K562 (cell line): ENCODE measurements at regions not wholly inside any gene's neighbourhood (a gene's known extent, or its start where the extent isn't known, plus 50 kb on each side); places are given as distances from the start of the nearest gene placed in this dataset.

Source experiments
- ATAC-seq: fragments of 200-7000 bp; cut with Tn5 transposase; 3 replicates; pipeline ENCODE4 v1.9.1; 2020; ENCODE audit warnings: moderate library complexity
- BruUV-seq: library from RNA; stranded (reverse); fragments of 400-500 nt; replicated peaks from 2 replicates; lab custom pipeline; 2021; lab: Mats Ljungman, UMichigan
- CTCF ChIA-PET: fragments of 300-600 bp; formaldehyde crosslinking; extraction: SDS; loops from one replicate; lab custom pipeline; 2021; ENCODE audit warnings: low intra/inter-chr PET ratio; lab: Yijun Ruan, JAX
- POLR2A ChIA-PET: fragments of 300-600, 350-650 bp; sonication (Branson Sonifier 250); formaldehyde crosslinking; extraction: SDS; loops from one replicate; lab custom pipeline; 2021; ENCODE audit warnings: antibody characterized with exemption, inconsistent platforms; lab: Yijun Ruan, JAX
- DNase-seq, 4 experiments: peaks; one replicate each; pipeline versions ENCODE4 v3.0.0 to v3.0.0-alpha.2; 2011 to 2018; ENCODE audit warnings: low spot score in 3 of 4, mixed read lengths in 3 of 4; ENCODE audit errors: extremely low read depth in 1 of 4
- FAIRE-seq: peaks from 2 replicates; lab custom pipeline; 2011; peaks lifted over from hg19 to GRCh38; lab: Jason Lieb, UNC
- H2AFZ ChIP-seq: 2 replicates; pipeline ENCODE4 v1.6.0; 2011; ENCODE audit warnings: low read depth, low read length, control low read depth, inconsistent platforms
- H3K27ac ChIP-seq: fragments of 200-600 bp; 3 replicates; pipeline ENCODE4 v1.8.0; 2011; ENCODE audit warnings: low read depth, mild to moderate bottlenecking, control low read depth, inconsistent platforms, low read length, moderate library complexity, mixed read lengths; ENCODE audit errors: extremely low read depth
- H3K27me3 ChIP-seq, 2 experiments: fragments of 300-600 bp in 1 of 2; 2 replicates in 1 of 2; 3 replicates in 1 of 2; pipeline versions ENCODE4 v1.6.0 to v1.8.0; 2011; ENCODE audit warnings: inconsistent platforms in 2 of 2, low read length in 2 of 2, mild to moderate bottlenecking in 1 of 2, mixed read lengths in 1 of 2, moderate library complexity in 1 of 2; ENCODE audit not compliant: control insufficient read depth in 2 of 2, insufficient read depth in 2 of 2
- H3K36me3 ChIP-seq: fragments of 300-600 bp; 3 replicates; pipeline ENCODE4 v1.8.0; 2011; ENCODE audit warnings: mild to moderate bottlenecking, low read length, inconsistent platforms; ENCODE audit not compliant: control insufficient read depth, insufficient read depth
- H3K4me1 ChIP-seq, 2 experiments: fragments of 200-600 bp in 1 of 2; replicated peaks in 1 of 2; 2 replicates in 1 of 2; 3 replicates in 1 of 2; pipeline versions ENCODE4 v1.5.1 to v1.8.0; 2011; ENCODE audit warnings: inconsistent platforms in 2 of 2, low read length in 2 of 2, mild to moderate bottlenecking in 1 of 2, mixed read lengths in 1 of 2, moderate library complexity in 1 of 2; ENCODE audit not compliant: control insufficient read depth in 2 of 2, insufficient read depth in 2 of 2
- H3K4me2 ChIP-seq: 2 replicates; pipeline ENCODE4 v1.6.1; 2011; ENCODE audit warnings: low read length, control low read depth, inconsistent platforms, mixed read lengths; ENCODE audit not compliant: insufficient read depth
- H3K4me3 ChIP-seq: fragments of 200-600 bp; sonication (generic), shearing (Covaris generic); 2 replicates; pipeline ENCODE4 v1.5.1; 2016; ENCODE audit warnings: control low read depth, inconsistent platforms
- H3K79me2 ChIP-seq: fragments of 200-600 bp; 3 replicates; pipeline ENCODE4 v1.8.0; 2011; ENCODE audit warnings: low read length, inconsistent platforms; ENCODE audit not compliant: control insufficient read depth, insufficient read depth
- H3K9ac ChIP-seq, 2 experiments: 2 replicates each; pipeline versions ENCODE4 v1.6.0 to v1.6.1; 2011; ENCODE audit warnings: low read depth in 2 of 2, low read length in 2 of 2, control low read depth in 1 of 2, inconsistent platforms in 1 of 2, mild to moderate bottlenecking in 1 of 2, mixed read lengths in 1 of 2; ENCODE audit not compliant: insufficient read depth in 1 of 2
- H3K9me1 ChIP-seq: one replicate; pipeline ENCODE4 v1.6.0; 2011; ENCODE audit warnings: inconsistent platforms, mild to moderate bottlenecking, low read length, moderate library complexity; ENCODE audit not compliant: control insufficient read depth, insufficient read depth
- H3K9me3 ChIP-seq: replicated peaks from 2 replicates; pipeline ENCODE4 v1.5.1; 2011; ENCODE audit warnings: low read depth, low read length, inconsistent platforms; ENCODE audit not compliant: control insufficient read depth, insufficient read depth
- H4K20me1 ChIP-seq: replicated peaks from 2 replicates; pipeline ENCODE4 v1.6.1; 2011; ENCODE audit warnings: low read length, inconsistent platforms, mixed read lengths; ENCODE audit not compliant: control insufficient read depth, insufficient read depth
- ARID2 ChIP-seq: fragments of 450-650 bp; IDR thresholded peaks from 2 replicates; pipeline ENCODE4 v1.6.1; 2017; ENCODE audit warnings: antibody characterized with exemption, mild to moderate bottlenecking
- CREB3 ChIP-seq: fragments of 450-650 bp; conservative IDR thresholded peaks from 2 replicates; pipeline ENCODE4 v1.6.1; 2016; ENCODE audit warnings: missing genetic modification characterization, low read depth, mild to moderate bottlenecking, missing compliant biosample characterization, moderate library complexity
- CTCFL ChIP-seq: IDR thresholded peaks from 2 replicates; pipeline ENCODE4 v1.6.1; 2011; ENCODE audit warnings: borderline replicate concordance, low read depth, mild to moderate bottlenecking, moderate library complexity, low read length; ENCODE audit not compliant: insufficient read depth, poor library complexity, severe bottlenecking
- CXXC5 ChIP-seq: fragments of 250-450 bp; sonication (Bioruptor Pico); IDR thresholded peaks from 2 replicates; pipeline ENCODE4 v1.8.0; 2022; ENCODE audit warnings: inconsistent platforms, mild to moderate bottlenecking, moderate library complexity
- E2F5 ChIP-seq: sonication (generic); formaldehyde crosslinking; IDR thresholded peaks from 2 replicates; pipeline ENCODE4 v1.8.0; 2022; ENCODE audit warnings: mild to moderate bottlenecking, missing genetic modification reagents
- E2F8 ChIP-seq: fragments of 450-650 bp; IDR thresholded peaks from 2 replicates; pipeline ENCODE4 v1.7.1; 2018; ENCODE audit warnings: mild to moderate bottlenecking, low read depth; ENCODE audit not compliant: partially characterized antibody
- JUNB ChIP-seq: fragments of 450-650 bp; formaldehyde crosslinking; conservative IDR thresholded peaks from 2 replicates; pipeline ENCODE4 v1.4.0; 2020; ENCODE audit warnings: mild to moderate bottlenecking
- NELFE ChIP-seq: IDR thresholded peaks from 2 replicates; pipeline ENCODE4 v1.6.1; 2011; ENCODE audit warnings: mild to moderate bottlenecking; ENCODE audit not compliant: insufficient read depth, insufficient read length
- ZNF280A ChIP-seq: fragments of 450-650 bp; IDR thresholded peaks from 2 replicates; pipeline ENCODE4 v1.6.1; 2018; ENCODE audit warnings: mild to moderate bottlenecking, low read depth; ENCODE audit not compliant: partially characterized antibody
- WGBS: fragments of 100-300 bp; shearing (Covaris generic); methylation state at CpG from one replicate; pipeline ENCODE4 v1.1.6; 2016; ENCODE audit warnings: low coverage, mixed read lengths; ENCODE audit not compliant: insufficient coverage; ENCODE audit errors: missing lambda C conversion rate; 5-methylcytosine and 5-hydroxymethylcytosine counted together
- in situ Hi-C: fragments of 300-500 bp; cut with MboI; formaldehyde crosslinking; loops from 4 replicates; pipeline ENCODE4 v1.15.0; 2018; ENCODE audit warnings: inconsistent platforms, mixed read lengths
- intact Hi-C: fragments of 100-400 bp; cut with micrococcal nuclease; formaldehyde crosslinking; loops from 2 replicates; pipeline ENCODE4 v1.14.2; 2022

GRCh38 chr5:125258615-125259014 is 512.2 kb upstream of the ZNF608 start:
- WGBS = 0% methylated on average over 2 of the region's 2 CpGs
- in situ Hi-C loops (no loop called here), intact Hi-C loops (no loop called here)
- H3K36me3 ChIP-seq = no peaks in the 10 kb centered on the region
- no peaks in the 10 kb centered on the region for H3K79me2 ChIP-seq
- H2AFZ ChIP-seq = no peak overlapping the region
- DNase-seq = no peak
- ChIA-PET POLR2A (interaction anchor here (0.8 kb wide), 1 partner anchor 21 kb away, joined by 3 read pairs; no protein-coding TSS in a partner anchor), CTCF (no interaction called here)
- no peak for TF ChIP-seq E2F5 (CRISPR knock-in tag)
- TF ChIP-seq E2F8 = no peak
- TF ChIP-seq ARID2 = no peak
- no peak for TF ChIP-seq CREB3 (tag)
- no peak for TF ChIP-seq CTCFL
- no peak for TF ChIP-seq ZNF280A
- TF ChIP-seq NELFE = no peak
- no peak for TF ChIP-seq JUNB (CRISPR knock-in tag)
- no peak for TF ChIP-seq CXXC5 (CRISPR knock-in tag)
- FAIRE-seq = no peak
- no peak overlapping the region for H3K4me3 ChIP-seq
- no peaks in the 10 kb centered on the region for H3K9me1 ChIP-seq
- H3K9ac ChIP-seq = no peak overlapping the region
- H3K4me2 ChIP-seq = no peak overlapping the region
- no peaks in the 10 kb centered on the region for H3K9me3 ChIP-seq
- H3K27me3 ChIP-seq = no peaks in the 10 kb centered on the region
- BruUV-seq = no TSS peak
- no peaks in the 10 kb centered on the region for H3K4me1 ChIP-seq
- ATAC-seq = no peak
- no peaks in the 10 kb centered on the region for H4K20me1 ChIP-seq
- no peak overlapping the region for H3K27ac ChIP-seq
